GM23338 (cell line): ENCODE measurements at regions not wholly inside any gene's neighbourhood (a gene's known extent, or its start where the extent isn't known, plus 50 kb on each side); places are given as distances from the start of the nearest gene placed in this dataset.

Source experiments
- CTCF ChIP-seq, 2 experiments: fragments of 200-600 bp in 1 of 2; sonication (generic) in 1 of 2; conservative IDR thresholded peaks; 2 replicates each; pipeline versions ENCODE4 v1.5.1 to v1.6.1; 2016 to 2017; ENCODE audit warnings: antibody characterized with exemption in 2 of 2, low read depth in 2 of 2, mild to moderate bottlenecking in 2 of 2, moderate library complexity in 1 of 2
- NANOG ChIP-seq: IDR thresholded peaks from 2 replicates; pipeline ENCODE4 v1.6.1; 2016; ENCODE audit warnings: antibody characterized with exemption, borderline replicate concordance

GRCh38 chr9:79165020-79165780 is 406.6 kb upstream of the TLE4 start:
- TF ChIP-seq CTCF (conservative IDR thresholded peaks at IDR 0.05; ENCODE audit: low read depth in 2 of 2) (no peak), NANOG (no peak)
